ENCODE measurements at regions not wholly inside any gene's neighbourhood (a gene's known extent, or its start where the extent isn't known, plus 50 kb on each side); places are given as distances from the start of the nearest gene placed in this dataset.

DNA sequence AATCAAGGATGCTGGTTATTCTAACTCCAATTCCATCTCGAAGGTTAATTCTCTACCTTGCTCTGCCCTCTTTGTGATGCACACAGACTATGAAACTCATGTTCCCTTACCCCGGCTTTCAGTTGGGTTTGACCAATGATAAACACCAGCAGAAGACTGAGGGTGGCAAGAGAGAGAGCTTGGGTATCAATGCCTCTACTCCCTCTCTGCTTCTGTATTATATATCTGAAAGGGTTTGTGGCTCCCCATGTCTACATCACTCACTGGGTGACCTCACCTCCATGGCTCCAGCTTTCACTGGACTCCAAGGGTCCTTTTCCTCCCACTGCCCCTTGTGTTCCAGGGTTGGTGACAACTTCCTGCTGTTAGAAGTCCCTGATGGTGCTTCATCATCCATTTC lies 659.0 kb upstream of the TBX3 start:
- no peaks in the 10 kb centered on the region for H3K36me3 ChIP-seq (ENCODE audit: insufficient read depth, low read length)
- no peaks in the 10 kb centered on the region for H3K27me3 ChIP-seq (ENCODE audit: insufficient read depth, low read depth, low read length)
- H3K4me2 ChIP-seq (ENCODE audit: low read length): no peak overlapping the region

DNA sequence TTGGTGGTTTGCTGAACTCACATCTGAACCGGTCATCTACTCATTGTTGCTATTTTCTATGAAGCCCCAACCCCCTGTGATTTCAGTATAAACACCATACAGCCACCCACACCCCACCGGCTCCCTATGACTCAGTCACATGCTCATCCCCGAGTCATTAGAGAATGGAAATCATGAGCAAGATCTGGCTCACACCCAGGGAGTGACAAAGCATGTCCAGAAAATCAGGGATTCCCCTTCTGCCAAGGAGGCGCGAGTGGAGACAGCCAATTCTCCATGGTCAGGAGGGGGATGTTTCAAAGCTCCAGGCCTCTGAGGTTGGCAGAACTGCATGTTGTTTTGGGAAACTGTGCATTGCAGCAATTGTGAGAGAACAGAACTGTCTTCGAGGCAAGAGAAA lies 657.5 kb upstream of the TBX3 start:
- Histone ChIP-seq H2AFZ (ENCODE audit: low read depth, low read length) (no peak overlapping the region), H3K9me2 (ENCODE audit: insufficient read depth, low read length) (no peaks in the 10 kb centered on the region), H3K27me3 (ENCODE audit: insufficient read depth, low read depth, low read length) (no peaks in the 10 kb centered on the region), H3K9me3 (ENCODE audit: low read length) (no peaks in the 10 kb centered on the region), H3F3A (ENCODE audit: insufficient read depth, low read length, poor library complexity, severe bottlenecking) (no peaks in the 10 kb centered on the region), H3K79me2 (replicated peaks; ENCODE audit: insufficient read depth, low read length) (no peaks in the 10 kb centered on the region), H3K9ac (ENCODE audit: low read length) (no peak overlapping the region), H3K4me3 (ENCODE audit: low read length) (no peak overlapping the region), H3K27ac (ENCODE audit: low read length) (no peak overlapping the region), H3K4me2 (ENCODE audit: low read length) (no peak overlapping the region), H3K36me3 (ENCODE audit: insufficient read depth, low read length) (no peaks in the 10 kb centered on the region), H4K20me1 (ENCODE audit: insufficient read depth) (no peaks in the 10 kb centered on the region)
- TF ChIP-seq TAF1 (IDR thresholded peaks at IDR 0.05; ENCODE audit: low read depth) (no peak), EZH2 (IDR thresholded peaks at IDR 0.05; ENCODE audit: borderline replicate concordance, insufficient read depth, low read length, poor library complexity, severe bottlenecking) (no peak), EP300 (conservative IDR thresholded peaks at IDR 0.05; ENCODE audit: poor library complexity, severe bottlenecking) (no peak), MXI1 (conservative IDR thresholded peaks at IDR 0.05; ENCODE audit: poor library complexity, severe bottlenecking) (no peak), RAD21 (conservative IDR thresholded peaks at IDR 0.05) (no peak), SMC3 (conservative IDR thresholded peaks at IDR 0.05; ENCODE audit: poor library complexity) (no peak), POLR2AphosphoS5 (IDR thresholded peaks at IDR 0.05) (no peak)
- TF ChIP-seq, protein P1, sequence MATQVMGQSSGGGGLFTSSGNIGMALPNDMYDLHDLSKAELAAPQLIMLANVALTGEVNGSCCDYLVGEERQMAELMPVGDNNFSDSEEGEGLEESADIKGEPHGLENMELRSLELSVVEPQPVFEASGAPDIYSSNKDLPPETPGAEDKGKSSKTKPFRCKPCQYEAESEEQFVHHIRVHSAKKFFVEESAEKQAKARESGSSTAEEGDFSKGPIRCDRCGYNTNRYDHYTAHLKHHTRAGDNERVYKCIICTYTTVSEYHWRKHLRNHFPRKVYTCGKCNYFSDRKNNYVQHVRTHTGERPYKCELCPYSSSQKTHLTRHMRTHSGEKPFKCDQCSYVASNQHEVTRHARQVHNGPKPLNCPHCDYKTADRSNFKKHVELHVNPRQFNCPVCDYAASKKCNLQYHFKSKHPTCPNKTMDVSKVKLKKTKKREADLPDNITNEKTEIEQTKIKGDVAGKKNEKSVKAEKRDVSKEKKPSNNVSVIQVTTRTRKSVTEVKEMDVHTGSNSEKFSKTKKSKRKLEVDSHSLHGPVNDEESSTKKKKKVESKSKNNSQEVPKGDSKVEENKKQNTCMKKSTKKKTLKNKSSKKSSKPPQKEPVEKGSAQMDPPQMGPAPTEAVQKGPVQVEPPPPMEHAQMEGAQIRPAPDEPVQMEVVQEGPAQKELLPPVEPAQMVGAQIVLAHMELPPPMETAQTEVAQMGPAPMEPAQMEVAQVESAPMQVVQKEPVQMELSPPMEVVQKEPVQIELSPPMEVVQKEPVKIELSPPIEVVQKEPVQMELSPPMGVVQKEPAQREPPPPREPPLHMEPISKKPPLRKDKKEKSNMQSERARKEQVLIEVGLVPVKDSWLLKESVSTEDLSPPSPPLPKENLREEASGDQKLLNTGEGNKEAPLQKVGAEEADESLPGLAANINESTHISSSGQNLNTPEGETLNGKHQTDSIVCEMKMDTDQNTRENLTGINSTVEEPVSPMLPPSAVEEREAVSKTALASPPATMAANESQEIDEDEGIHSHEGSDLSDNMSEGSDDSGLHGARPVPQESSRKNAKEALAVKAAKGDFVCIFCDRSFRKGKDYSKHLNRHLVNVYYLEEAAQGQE (IDR thresholded peaks at IDR 0.05; ENCODE audit: borderline replicate concordance): no peak
- TF ChIP-seq, protein P2, sequence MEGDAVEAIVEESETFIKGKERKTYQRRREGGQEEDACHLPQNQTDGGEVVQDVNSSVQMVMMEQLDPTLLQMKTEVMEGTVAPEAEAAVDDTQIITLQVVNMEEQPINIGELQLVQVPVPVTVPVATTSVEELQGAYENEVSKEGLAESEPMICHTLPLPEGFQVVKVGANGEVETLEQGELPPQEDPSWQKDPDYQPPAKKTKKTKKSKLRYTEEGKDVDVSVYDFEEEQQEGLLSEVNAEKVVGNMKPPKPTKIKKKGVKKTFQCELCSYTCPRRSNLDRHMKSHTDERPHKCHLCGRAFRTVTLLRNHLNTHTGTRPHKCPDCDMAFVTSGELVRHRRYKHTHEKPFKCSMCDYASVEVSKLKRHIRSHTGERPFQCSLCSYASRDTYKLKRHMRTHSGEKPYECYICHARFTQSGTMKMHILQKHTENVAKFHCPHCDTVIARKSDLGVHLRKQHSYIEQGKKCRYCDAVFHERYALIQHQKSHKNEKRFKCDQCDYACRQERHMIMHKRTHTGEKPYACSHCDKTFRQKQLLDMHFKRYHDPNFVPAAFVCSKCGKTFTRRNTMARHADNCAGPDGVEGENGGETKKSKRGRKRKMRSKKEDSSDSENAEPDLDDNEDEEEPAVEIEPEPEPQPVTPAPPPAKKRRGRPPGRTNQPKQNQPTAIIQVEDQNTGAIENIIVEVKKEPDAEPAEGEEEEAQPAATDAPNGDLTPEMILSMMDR (IDR thresholded peaks at IDR 0.05; ENCODE audit: poor library complexity, severe bottlenecking): no peak

More for the DNA sequence above, 659.0 kb upstream of the TBX3 start:
- H3K4me3 ChIP-seq (ENCODE audit: low read length): no peak overlapping the region
- no peak overlapping the region for H3K9ac ChIP-seq (ENCODE audit: low read length)
- no peaks in the 10 kb centered on the region for H3F3A ChIP-seq (ENCODE audit: insufficient read depth, low read length, poor library complexity, severe bottlenecking)
- no peaks in the 10 kb centered on the region for H3K79me2 ChIP-seq (replicated peaks; ENCODE audit: insufficient read depth, low read length)
- H4K20me1 ChIP-seq (ENCODE audit: insufficient read depth): no peaks in the 10 kb centered on the region
- no peak for TF ChIP-seq MXI1 (conservative IDR thresholded peaks at IDR 0.05; ENCODE audit: poor library complexity, severe bottlenecking)
- no peak for TF ChIP-seq EP300 (conservative IDR thresholded peaks at IDR 0.05; ENCODE audit: poor library complexity, severe bottlenecking)
- no peak for TF ChIP-seq EZH2 (IDR thresholded peaks at IDR 0.05; ENCODE audit: borderline replicate concordance, insufficient read depth, low read length, poor library complexity, severe bottlenecking)
- no peak for TF ChIP-seq POLR2AphosphoS5 (IDR thresholded peaks at IDR 0.05)
- TF ChIP-seq TAF1 (IDR thresholded peaks at IDR 0.05; ENCODE audit: low read depth): no peak
- TF ChIP-seq, protein P1 (IDR thresholded peaks at IDR 0.05; ENCODE audit: borderline replicate concordance): no peak
- TF ChIP-seq RAD21 (conservative IDR thresholded peaks at IDR 0.05): no peak
- no peak for TF ChIP-seq SMC3 (conservative IDR thresholded peaks at IDR 0.05; ENCODE audit: poor library complexity)
- TF ChIP-seq, protein P2 (IDR thresholded peaks at IDR 0.05; ENCODE audit: poor library complexity, severe bottlenecking): no peak
- H3K9me3 ChIP-seq (ENCODE audit: low read length): no peaks in the 10 kb centered on the region
- no peak overlapping the region for H2AFZ ChIP-seq (ENCODE audit: low read depth, low read length)
- no peak overlapping the region for H3K27ac ChIP-seq (ENCODE audit: low read length)
- no peaks in the 10 kb centered on the region for H3K9me2 ChIP-seq (ENCODE audit: insufficient read depth, low read length)
